ENCODE measurements at regions not wholly inside any gene's neighbourhood (a gene's known extent, or its start where the extent isn't known, plus 50 kb on each side); places are given as distances from the start of the nearest gene placed in this dataset.

DNA sequence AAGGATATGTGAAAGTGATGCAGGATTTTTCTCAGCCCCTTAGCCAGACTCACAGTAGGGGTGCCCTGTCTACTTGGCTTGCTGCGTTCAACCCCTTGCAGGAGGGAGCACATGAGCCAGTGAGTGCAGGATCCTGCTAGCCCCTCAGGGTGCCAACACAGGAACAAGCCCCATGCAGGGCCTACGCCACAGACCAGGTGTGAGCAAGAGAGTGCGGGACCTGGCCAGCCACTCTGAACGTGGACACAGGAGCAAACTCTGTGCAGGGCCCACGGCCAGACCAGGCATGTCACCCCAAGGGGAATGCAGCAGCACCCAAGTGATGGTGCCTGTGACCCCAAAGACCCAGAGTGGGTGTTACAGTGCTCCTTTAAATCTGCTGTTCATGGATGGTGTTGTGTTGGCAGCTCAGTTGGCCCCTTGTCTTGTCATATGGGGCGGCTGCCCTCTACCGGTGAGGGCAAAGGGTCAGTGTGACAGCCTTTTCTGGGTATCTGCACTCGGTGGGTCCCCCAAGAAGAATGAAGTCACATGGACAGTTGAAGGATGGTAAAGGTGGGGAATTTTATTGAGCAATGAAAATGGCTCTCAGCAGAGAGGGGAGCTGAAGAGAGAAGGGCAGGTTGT is 188.4 kb upstream of the MAOA start:
- no peak for TF ChIP-seq ZNF707 (tag by site-specific recombination; IDR thresholded peaks at IDR 0.05)
- TF ChIP-seq, protein P1, sequence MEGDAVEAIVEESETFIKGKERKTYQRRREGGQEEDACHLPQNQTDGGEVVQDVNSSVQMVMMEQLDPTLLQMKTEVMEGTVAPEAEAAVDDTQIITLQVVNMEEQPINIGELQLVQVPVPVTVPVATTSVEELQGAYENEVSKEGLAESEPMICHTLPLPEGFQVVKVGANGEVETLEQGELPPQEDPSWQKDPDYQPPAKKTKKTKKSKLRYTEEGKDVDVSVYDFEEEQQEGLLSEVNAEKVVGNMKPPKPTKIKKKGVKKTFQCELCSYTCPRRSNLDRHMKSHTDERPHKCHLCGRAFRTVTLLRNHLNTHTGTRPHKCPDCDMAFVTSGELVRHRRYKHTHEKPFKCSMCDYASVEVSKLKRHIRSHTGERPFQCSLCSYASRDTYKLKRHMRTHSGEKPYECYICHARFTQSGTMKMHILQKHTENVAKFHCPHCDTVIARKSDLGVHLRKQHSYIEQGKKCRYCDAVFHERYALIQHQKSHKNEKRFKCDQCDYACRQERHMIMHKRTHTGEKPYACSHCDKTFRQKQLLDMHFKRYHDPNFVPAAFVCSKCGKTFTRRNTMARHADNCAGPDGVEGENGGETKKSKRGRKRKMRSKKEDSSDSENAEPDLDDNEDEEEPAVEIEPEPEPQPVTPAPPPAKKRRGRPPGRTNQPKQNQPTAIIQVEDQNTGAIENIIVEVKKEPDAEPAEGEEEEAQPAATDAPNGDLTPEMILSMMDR (tag by site-specific recombination; IDR thresholded peaks at IDR 0.05), result no peak
- no peak for TF ChIP-seq ZBTB17 (tag by site-specific recombination; IDR thresholded peaks at IDR 0.05)
- TF ChIP-seq ZNF350 (tag by site-specific recombination; IDR thresholded peaks at IDR 0.05), result no peak
- TF ChIP-seq, protein P2, sequence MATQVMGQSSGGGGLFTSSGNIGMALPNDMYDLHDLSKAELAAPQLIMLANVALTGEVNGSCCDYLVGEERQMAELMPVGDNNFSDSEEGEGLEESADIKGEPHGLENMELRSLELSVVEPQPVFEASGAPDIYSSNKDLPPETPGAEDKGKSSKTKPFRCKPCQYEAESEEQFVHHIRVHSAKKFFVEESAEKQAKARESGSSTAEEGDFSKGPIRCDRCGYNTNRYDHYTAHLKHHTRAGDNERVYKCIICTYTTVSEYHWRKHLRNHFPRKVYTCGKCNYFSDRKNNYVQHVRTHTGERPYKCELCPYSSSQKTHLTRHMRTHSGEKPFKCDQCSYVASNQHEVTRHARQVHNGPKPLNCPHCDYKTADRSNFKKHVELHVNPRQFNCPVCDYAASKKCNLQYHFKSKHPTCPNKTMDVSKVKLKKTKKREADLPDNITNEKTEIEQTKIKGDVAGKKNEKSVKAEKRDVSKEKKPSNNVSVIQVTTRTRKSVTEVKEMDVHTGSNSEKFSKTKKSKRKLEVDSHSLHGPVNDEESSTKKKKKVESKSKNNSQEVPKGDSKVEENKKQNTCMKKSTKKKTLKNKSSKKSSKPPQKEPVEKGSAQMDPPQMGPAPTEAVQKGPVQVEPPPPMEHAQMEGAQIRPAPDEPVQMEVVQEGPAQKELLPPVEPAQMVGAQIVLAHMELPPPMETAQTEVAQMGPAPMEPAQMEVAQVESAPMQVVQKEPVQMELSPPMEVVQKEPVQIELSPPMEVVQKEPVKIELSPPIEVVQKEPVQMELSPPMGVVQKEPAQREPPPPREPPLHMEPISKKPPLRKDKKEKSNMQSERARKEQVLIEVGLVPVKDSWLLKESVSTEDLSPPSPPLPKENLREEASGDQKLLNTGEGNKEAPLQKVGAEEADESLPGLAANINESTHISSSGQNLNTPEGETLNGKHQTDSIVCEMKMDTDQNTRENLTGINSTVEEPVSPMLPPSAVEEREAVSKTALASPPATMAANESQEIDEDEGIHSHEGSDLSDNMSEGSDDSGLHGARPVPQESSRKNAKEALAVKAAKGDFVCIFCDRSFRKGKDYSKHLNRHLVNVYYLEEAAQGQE (tag by site-specific recombination; IDR thresholded peaks at IDR 0.05), result no peak
- no peak for TF ChIP-seq ZNF274 (IDR thresholded peaks at IDR 0.05; ENCODE audit: low read length)
- no peak for TF ChIP-seq ZNF274 (tag by site-specific recombination; IDR thresholded peaks at IDR 0.05; ENCODE audit: borderline replicate concordance)
- TF ChIP-seq, protein P3, sequence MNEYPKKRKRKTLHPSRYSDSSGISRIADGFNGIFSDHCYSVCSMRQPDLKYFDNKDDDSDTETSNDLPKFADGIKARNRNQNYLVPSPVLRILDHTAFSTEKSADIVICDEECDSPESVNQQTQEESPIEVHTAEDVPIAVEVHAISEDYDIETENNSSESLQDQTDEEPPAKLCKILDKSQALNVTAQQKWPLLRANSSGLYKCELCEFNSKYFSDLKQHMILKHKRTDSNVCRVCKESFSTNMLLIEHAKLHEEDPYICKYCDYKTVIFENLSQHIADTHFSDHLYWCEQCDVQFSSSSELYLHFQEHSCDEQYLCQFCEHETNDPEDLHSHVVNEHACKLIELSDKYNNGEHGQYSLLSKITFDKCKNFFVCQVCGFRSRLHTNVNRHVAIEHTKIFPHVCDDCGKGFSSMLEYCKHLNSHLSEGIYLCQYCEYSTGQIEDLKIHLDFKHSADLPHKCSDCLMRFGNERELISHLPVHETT (tag by site-specific recombination; IDR thresholded peaks at IDR 0.05), result no peak
